Neural cell (in vitro differentiated cells): ENCODE measurements at regions not wholly inside any gene's neighbourhood (a gene's known extent, or its start where the extent isn't known, plus 50 kb on each side); places are given as distances from the start of the nearest gene placed in this dataset.

Source experiments
- H2AFZ ChIP-seq: fragments of 200-600, 300-800 bp; sonication (generic), shearing (Covaris generic); 2 replicates; pipeline ENCODE4 v1.6.0; 2014; ENCODE audit warnings: low read depth, mild to moderate bottlenecking, antibody characterized with exemption, low read length, moderate library complexity
- H3F3A ChIP-seq: fragments of 200-600 bp; shearing (Covaris generic); 2 replicates; pipeline ENCODE4 v1.6.1; 2016; ENCODE audit warnings: mild to moderate bottlenecking, moderate library complexity, mixed read lengths, antibody characterized with exemption, low read length; ENCODE audit not compliant: insufficient read depth, poor library complexity, severe bottlenecking
- H3K27ac ChIP-seq: fragments of 200-600, 300-800 bp; sonication (generic), shearing (Covaris generic); 2 replicates; pipeline ENCODE4 v1.5.1; 2014; ENCODE audit warnings: mild to moderate bottlenecking, low read length, moderate library complexity
- H3K27me3 ChIP-seq: fragments of 300-800, 200-600 bp; sonication (generic), shearing (Covaris generic); 2 replicates; pipeline ENCODE4 v1.6.0; 2014; ENCODE audit warnings: mild to moderate bottlenecking, low read depth, low read length, moderate library complexity; ENCODE audit not compliant: insufficient read depth
- H3K36me3 ChIP-seq: fragments of 300-800, 200-600 bp; sonication (generic), shearing (Covaris generic); 2 replicates; pipeline ENCODE4 v1.5.1; 2014; ENCODE audit warnings: mild to moderate bottlenecking, antibody characterized with exemption, low read length, moderate library complexity; ENCODE audit not compliant: insufficient read depth
- H3K4me2 ChIP-seq: fragments of 300-800, 200-600 bp; sonication (generic), shearing (Covaris generic); 2 replicates; pipeline ENCODE4 v1.6.0; 2014; ENCODE audit warnings: mild to moderate bottlenecking, low read length
- H3K4me3 ChIP-seq: fragments of 300-800, 200-600 bp; sonication (generic), shearing (Covaris generic); 2 replicates; pipeline ENCODE4 v1.5.1; 2014; ENCODE audit warnings: mild to moderate bottlenecking, low read length, moderate library complexity
- H3K79me2 ChIP-seq: fragments of 200-600 bp; shearing (Covaris generic); replicated peaks from 2 replicates; pipeline ENCODE4 v1.6.0; 2014; ENCODE audit warnings: mild to moderate bottlenecking, low read length, moderate library complexity; ENCODE audit not compliant: insufficient read depth
- H3K9ac ChIP-seq: fragments of 300-800, 200-600 bp; sonication (generic), shearing (Covaris generic); 2 replicates; pipeline ENCODE4 v1.6.1; 2016; ENCODE audit warnings: mild to moderate bottlenecking, low read length, mixed read lengths
- H3K9me2 ChIP-seq: fragments of 200-600 bp; shearing (Covaris generic); 2 replicates; pipeline ENCODE4 v1.6.1; 2016; ENCODE audit warnings: mild to moderate bottlenecking, low read length, mixed read lengths; ENCODE audit not compliant: insufficient read depth
- H3K9me3 ChIP-seq: fragments of 200-600, 300-800 bp; sonication (generic), shearing (Covaris generic); 2 replicates; pipeline ENCODE4 v1.6.1; 2016; ENCODE audit warnings: mild to moderate bottlenecking, mixed run types, low read length, moderate library complexity, mixed read lengths
- H4K20me1 ChIP-seq: fragments of 200-600 bp; shearing (Covaris generic); 2 replicates; pipeline ENCODE4 v1.6.1; 2016; ENCODE audit warnings: mild to moderate bottlenecking, mixed run types; ENCODE audit not compliant: insufficient read depth
- CTCF ChIP-seq: fragments of 450-650 bp; IDR thresholded peaks from 2 replicates; pipeline ENCODE4 v1.5.1; 2014; ENCODE audit warnings: antibody characterized with exemption, mild to moderate bottlenecking, moderate library complexity; ENCODE audit not compliant: poor library complexity, severe bottlenecking
- EP300 ChIP-seq: fragments of 450-650 bp; conservative IDR thresholded peaks from 2 replicates; pipeline ENCODE4 v1.6.1; 2014; ENCODE audit warnings: antibody characterized with exemption, mild to moderate bottlenecking, moderate library complexity; ENCODE audit not compliant: poor library complexity, severe bottlenecking
- EZH2 ChIP-seq: fragments of 200-600, 300-800 bp; shearing (Covaris generic), sonication (generic); IDR thresholded peaks from 2 replicates; pipeline ENCODE4 v1.6.1; 2014; ENCODE audit warnings: antibody characterized with exemption, low read length, borderline replicate concordance, mild to moderate bottlenecking; ENCODE audit not compliant: insufficient read depth, poor library complexity, severe bottlenecking
- MXI1 ChIP-seq: fragments of 450-650 bp; conservative IDR thresholded peaks from 2 replicates; pipeline ENCODE4 v1.6.1; 2014; ENCODE audit warnings: antibody characterized with exemption, mild to moderate bottlenecking; ENCODE audit not compliant: poor library complexity, severe bottlenecking
- POLR2AphosphoS5 ChIP-seq: IDR thresholded peaks from 2 replicates; pipeline ENCODE4 v1.6.1; 2012
- RAD21 ChIP-seq: fragments of 450-650 bp; conservative IDR thresholded peaks from 2 replicates; pipeline ENCODE4 v1.6.1; 2014; ENCODE audit warnings: antibody characterized with exemption, mild to moderate bottlenecking, moderate library complexity
- REST ChIP-seq: IDR thresholded peaks from 2 replicates; pipeline ENCODE4 v1.6.1; 2012; ENCODE audit warnings: borderline replicate concordance
- SMC3 ChIP-seq: fragments of 450-650 bp; conservative IDR thresholded peaks from 2 replicates; pipeline ENCODE4 v1.6.1; 2014; ENCODE audit warnings: antibody characterized with exemption, mild to moderate bottlenecking, moderate library complexity; ENCODE audit not compliant: poor library complexity
- TAF1 ChIP-seq: IDR thresholded peaks from 2 replicates; pipeline ENCODE4 v1.6.1; 2012; ENCODE audit warnings: low read depth

GRCh38 chrX:1076871-1077651, 135.4 kb downstream of the CRLF2 start:
- no peaks in the 10 kb centered on the region for H3F3A ChIP-seq
- H4K20me1 ChIP-seq, result no peaks in the 10 kb centered on the region
- no peak overlapping the region for H3K4me3 ChIP-seq
- TF ChIP-seq CTCF (no peak), POLR2AphosphoS5 (peak; percentile 37), EP300 (no peak)
- no peaks in the 10 kb centered on the region for H3K9me3 ChIP-seq
- peak overlapping the region; percentile 42 for H2AFZ ChIP-seq
- no peak overlapping the region for H3K9ac ChIP-seq
- no peaks in the 10 kb centered on the region for H3K36me3 ChIP-seq
- no peaks in the 10 kb centered on the region for H3K79me2 ChIP-seq
- H3K27me3 ChIP-seq, result no peaks in the 10 kb centered on the region
- no peak overlapping the region for H3K4me2 ChIP-seq
- H3K27ac ChIP-seq, result peak overlapping the region; percentile 34
- H3K9me2 ChIP-seq, result no peaks in the 10 kb centered on the region

GRCh38 chrX:1075741-1076140, 136.7 kb downstream of the CRLF2 start:
- Histone ChIP-seq H3K4me3 (no peak overlapping the region), H4K20me1 (no peaks in the 10 kb centered on the region), H3K27ac (no peak overlapping the region), H3K79me2 (no peaks in the 10 kb centered on the region), H3K4me2 (no peak overlapping the region), H2AFZ (no peak overlapping the region), H3K9me3 (no peaks in the 10 kb centered on the region), H3K27me3 (no peaks in the 10 kb centered on the region), H3K9ac (no peak overlapping the region), H3K9me2 (no peaks in the 10 kb centered on the region), H3F3A (no peaks in the 10 kb centered on the region), H3K36me3 (no peaks in the 10 kb centered on the region)
- TF ChIP-seq REST (no peak), MXI1 (no peak), SMC3 (no peak), POLR2AphosphoS5 (no peak), TAF1 (no peak), EP300 (no peak), CTCF (no peak), RAD21 (no peak), EZH2 (no peak)
